HepG2 (cell line): ENCODE measurements at regions not wholly inside any gene's neighbourhood (a gene's known extent, or its start where the extent isn't known, plus 50 kb on each side); places are given as distances from the start of the nearest gene placed in this dataset.

Experiments used
- ATAC-seq: fragments of 200-7000 bp; cut with Tn5 transposase; 3 replicates; pipeline ENCODE4 v1.9.1; 2020; ENCODE audit warnings: mild to moderate bottlenecking, moderate library complexity
- BruUV-seq: library from RNA; stranded (reverse); fragments of 400-500 nt; replicated peaks from 2 replicates; lab custom pipeline; 2021; lab: Mats Ljungman, UMichigan
- CTCF ChIA-PET: fragments of 300-600 bp; formaldehyde crosslinking; extraction: SDS; loops from one replicate; lab custom pipeline; 2021; ENCODE audit warnings: low total read pairs, inconsistent platforms, low intra/inter-chr PET ratio; lab: Yijun Ruan, JAX
- POLR2A ChIA-PET: fragments of 350-600 bp; sonication (Branson Sonifier 250); formaldehyde crosslinking; loops from one replicate; lab custom pipeline; 2020; ENCODE audit warnings: antibody characterized with exemption, inconsistent platforms; lab: Yijun Ruan, JAX
- DNase-seq: peaks from one replicate; pipeline ENCODE4 v3.0.0-alpha.2; 2015; ENCODE audit warnings: low spot score
- FAIRE-seq: peaks from 3 replicates; lab custom pipeline; 2011; peaks lifted over from hg19 to GRCh38; lab: Jason Lieb, UNC
- H2AFZ ChIP-seq: one replicate; pipeline ENCODE4 v1.6.1; 2011; ENCODE audit warnings: low read length, inconsistent platforms
- H3K27ac ChIP-seq: fragments of 300-600 bp; 3 replicates; pipeline ENCODE4 v1.8.0; 2011; ENCODE audit warnings: mixed run types, mild to moderate bottlenecking, mixed read lengths, low read length, inconsistent platforms; ENCODE audit not compliant: insufficient read depth; ENCODE audit errors: extremely low read length
- H3K27me3 ChIP-seq, 2 experiments: fragments of 200-600 bp in 1 of 2; 2 replicates in 1 of 2; 3 replicates in 1 of 2; pipeline versions ENCODE4 v1.6.0 to v1.8.0; 2011; ENCODE audit warnings: low read length in 2 of 2, mild to moderate bottlenecking in 2 of 2, moderate library complexity in 2 of 2, inconsistent platforms in 1 of 2; ENCODE audit not compliant: insufficient read depth in 2 of 2, control insufficient read depth in 1 of 2
- H3K36me3 ChIP-seq, 2 experiments: fragments of 200-600 bp in 1 of 2; replicated peaks in 1 of 2; 2 replicates in 1 of 2; 3 replicates in 1 of 2; pipeline versions ENCODE4 v1.5.1 to v1.8.0; 2011; ENCODE audit warnings: low read length in 2 of 2, inconsistent platforms in 1 of 2; ENCODE audit not compliant: insufficient read depth in 2 of 2, control insufficient read depth in 1 of 2
- H3K4me1 ChIP-seq: 2 replicates; pipeline ENCODE4 v1.5.1; 2012; ENCODE audit warnings: low read length, inconsistent platforms; ENCODE audit not compliant: insufficient read depth
- H3K4me2 ChIP-seq: 2 replicates; pipeline ENCODE4 v1.6.0; 2011; ENCODE audit warnings: low read depth, low read length, inconsistent platforms
- H3K4me3 ChIP-seq, 3 experiments: fragments of 200-600 bp in 1 of 3; sonication (generic), shearing (Covaris generic) in 1 of 3; replicated peaks in 1 of 3; 2 replicates each; pipeline ENCODE4 v1.5.1; 2011 to 2016; ENCODE audit warnings: low read length in 3 of 3, inconsistent platforms in 2 of 3, low read depth in 2 of 3, mild to moderate bottlenecking in 2 of 3, control low read depth in 1 of 3, mixed read lengths in 1 of 3; ENCODE audit not compliant: insufficient read depth in 1 of 3
- H3K79me2 ChIP-seq: one replicate; pipeline ENCODE4 v1.6.1; 2011; ENCODE audit warnings: low read length, inconsistent platforms; ENCODE audit not compliant: insufficient read depth
- H3K9ac ChIP-seq: 2 replicates; pipeline ENCODE4 v1.6.0; 2011; ENCODE audit warnings: mild to moderate bottlenecking, low read depth, low read length, inconsistent platforms; ENCODE audit not compliant: insufficient read depth
- H3K9me3 ChIP-seq: 2 replicates; pipeline ENCODE4 v1.5.1; 2012; ENCODE audit warnings: mild to moderate bottlenecking, low read length
- H4K20me1 ChIP-seq: 2 replicates; pipeline ENCODE4 v1.6.0; 2011; ENCODE audit warnings: inconsistent platforms, mild to moderate bottlenecking, low read length, moderate library complexity; ENCODE audit not compliant: insufficient read depth
- ADNP ChIP-seq: sonication (generic); formaldehyde crosslinking; IDR thresholded peaks from 2 replicates; pipeline ENCODE4 v1.4.0; 2020; ENCODE audit warnings: missing genetic modification reagents
- ARID2 ChIP-seq: sonication (generic); formaldehyde crosslinking; IDR thresholded peaks from 2 replicates; pipeline ENCODE4 v1.8.1; 2022; ENCODE audit warnings: mild to moderate bottlenecking, missing genetic modification reagents, borderline replicate concordance
- CCDC6 ChIP-seq: sonication (generic); formaldehyde crosslinking; IDR thresholded peaks from 2 replicates; pipeline ENCODE4 v1.8.1; 2022; ENCODE audit warnings: mild to moderate bottlenecking, missing genetic modification reagents, moderate library complexity
- KLF6 ChIP-seq: IDR thresholded peaks from 2 replicates; pipeline ENCODE4 v1.8.0; 2016; ENCODE audit warnings: missing biosample characterization, missing genetic modification reagents
- MATR3 ChIP-seq: sonication (generic); formaldehyde crosslinking; IDR thresholded peaks from 2 replicates; pipeline ENCODE4 v1.4.0; 2020; ENCODE audit warnings: missing genetic modification reagents
- MNT ChIP-seq: fragments of 450-650 bp; IDR thresholded peaks from 2 replicates; pipeline ENCODE4 v1.6.1; 2016
- TBP ChIP-seq: sonication (generic); formaldehyde crosslinking; IDR thresholded peaks from 2 replicates; pipeline ENCODE4 v1.5.0; 2020; ENCODE audit warnings: missing genetic modification reagents
- XRCC5 ChIP-seq: fragments of 200-400 bp; formaldehyde crosslinking; optimal IDR thresholded peaks from 2 replicates; pipeline ENCODE3; 2017; ENCODE audit warnings: mild to moderate bottlenecking, low read length
- ZIK1 ChIP-seq: sonication (generic); formaldehyde crosslinking; IDR thresholded peaks from 2 replicates; pipeline ENCODE4 v1.5.0; 2020; ENCODE audit warnings: mild to moderate bottlenecking, low read depth, missing genetic modification reagents, borderline replicate concordance
- ZKSCAN8 ChIP-seq: IDR thresholded peaks from 2 replicates; pipeline ENCODE4 v1.6.1; 2016; ENCODE audit warnings: borderline replicate concordance, missing genetic modification reagents, missing compliant biosample characterization
- ZNF30 ChIP-seq: sonication (generic); formaldehyde crosslinking; IDR thresholded peaks from 2 replicates; pipeline ENCODE4 v1.5.0; 2020; ENCODE audit warnings: mild to moderate bottlenecking, missing genetic modification reagents
- ZNF724P ChIP-seq: sonication (generic); formaldehyde crosslinking; IDR thresholded peaks from 2 replicates; pipeline ENCODE4 v1.8.0; 2022; ENCODE audit warnings: missing genetic modification reagents, borderline replicate concordance
- WGBS: methylation state at CpG from one replicate; pipeline ENCODE4 v1.1.6; 2017; ENCODE audit warnings: low lambda C conversion rate; 5-methylcytosine and 5-hydroxymethylcytosine counted together
- in situ Hi-C: cut with HindIII; loops from 2 replicates; pipeline ENCODE4 v1.10.0; 2017; ENCODE audit warnings: low pct_unique_long_range_greater_than_20kb; ENCODE audit not compliant: extremely low pct_ligation_motif_present
- intact Hi-C: fragments of 100-400 bp; cut with micrococcal nuclease; formaldehyde crosslinking; loops from one replicate; pipeline ENCODE4 v1.10.0; 2022; ENCODE audit not compliant: unreplicated experiment
- TF ChIP-seq, protein P1 (sequence below): sonication (generic); formaldehyde crosslinking; IDR thresholded peaks from 2 replicates; pipeline ENCODE4 v1.4.0; 2020; ENCODE audit warnings: mild to moderate bottlenecking, missing genetic modification reagents
- TF ChIP-seq, protein P2 (sequence below): sonication (generic); formaldehyde crosslinking; IDR thresholded peaks from 2 replicates; pipeline ENCODE4 v1.5.1; 2020; ENCODE audit warnings: mild to moderate bottlenecking, missing genetic modification reagents, moderate library complexity
- TF ChIP-seq, protein P3 (sequence below): sonication (generic); formaldehyde crosslinking; IDR thresholded peaks from 2 replicates; pipeline ENCODE4 v1.8.0; 2022; ENCODE audit warnings: missing genetic modification reagents, mild to moderate bottlenecking, borderline replicate concordance

- Histone ChIP-seq H3K27me3 (no peaks in the 10 kb centered on the region), H3K9me3 (no peaks in the 10 kb centered on the region), H3K9ac (no peak overlapping the region), H3K36me3 (no peaks in the 10 kb centered on the region), H3K27ac (no peak overlapping the region), H3K4me3 (no peak overlapping the region), H3K4me2 (no peak overlapping the region), H3K4me1 (no peaks in the 10 kb centered on the region), H2AFZ (no peak overlapping the region), H3K79me2 (no peaks in the 10 kb centered on the region), H4K20me1 (no peaks in the 10 kb centered on the region)
- TF ChIP-seq ZNF724P (no peak), MNT (no peak), CCDC6 (CRISPR knock-in tag) (no peak), ZKSCAN8 (CRISPR knock-in tag) (no peak), ZNF30 (CRISPR knock-in tag) (no peak), ARID2 (CRISPR knock-in tag) (no peak), XRCC5 (no peak), ZIK1 (CRISPR knock-in tag) (no peak), ADNP (CRISPR knock-in tag) (no peak), MATR3 (no peak), KLF6 (CRISPR knock-in tag) (no peak), TBP (CRISPR knock-in tag) (no peak)
- TF ChIP-seq, protein P1, sequence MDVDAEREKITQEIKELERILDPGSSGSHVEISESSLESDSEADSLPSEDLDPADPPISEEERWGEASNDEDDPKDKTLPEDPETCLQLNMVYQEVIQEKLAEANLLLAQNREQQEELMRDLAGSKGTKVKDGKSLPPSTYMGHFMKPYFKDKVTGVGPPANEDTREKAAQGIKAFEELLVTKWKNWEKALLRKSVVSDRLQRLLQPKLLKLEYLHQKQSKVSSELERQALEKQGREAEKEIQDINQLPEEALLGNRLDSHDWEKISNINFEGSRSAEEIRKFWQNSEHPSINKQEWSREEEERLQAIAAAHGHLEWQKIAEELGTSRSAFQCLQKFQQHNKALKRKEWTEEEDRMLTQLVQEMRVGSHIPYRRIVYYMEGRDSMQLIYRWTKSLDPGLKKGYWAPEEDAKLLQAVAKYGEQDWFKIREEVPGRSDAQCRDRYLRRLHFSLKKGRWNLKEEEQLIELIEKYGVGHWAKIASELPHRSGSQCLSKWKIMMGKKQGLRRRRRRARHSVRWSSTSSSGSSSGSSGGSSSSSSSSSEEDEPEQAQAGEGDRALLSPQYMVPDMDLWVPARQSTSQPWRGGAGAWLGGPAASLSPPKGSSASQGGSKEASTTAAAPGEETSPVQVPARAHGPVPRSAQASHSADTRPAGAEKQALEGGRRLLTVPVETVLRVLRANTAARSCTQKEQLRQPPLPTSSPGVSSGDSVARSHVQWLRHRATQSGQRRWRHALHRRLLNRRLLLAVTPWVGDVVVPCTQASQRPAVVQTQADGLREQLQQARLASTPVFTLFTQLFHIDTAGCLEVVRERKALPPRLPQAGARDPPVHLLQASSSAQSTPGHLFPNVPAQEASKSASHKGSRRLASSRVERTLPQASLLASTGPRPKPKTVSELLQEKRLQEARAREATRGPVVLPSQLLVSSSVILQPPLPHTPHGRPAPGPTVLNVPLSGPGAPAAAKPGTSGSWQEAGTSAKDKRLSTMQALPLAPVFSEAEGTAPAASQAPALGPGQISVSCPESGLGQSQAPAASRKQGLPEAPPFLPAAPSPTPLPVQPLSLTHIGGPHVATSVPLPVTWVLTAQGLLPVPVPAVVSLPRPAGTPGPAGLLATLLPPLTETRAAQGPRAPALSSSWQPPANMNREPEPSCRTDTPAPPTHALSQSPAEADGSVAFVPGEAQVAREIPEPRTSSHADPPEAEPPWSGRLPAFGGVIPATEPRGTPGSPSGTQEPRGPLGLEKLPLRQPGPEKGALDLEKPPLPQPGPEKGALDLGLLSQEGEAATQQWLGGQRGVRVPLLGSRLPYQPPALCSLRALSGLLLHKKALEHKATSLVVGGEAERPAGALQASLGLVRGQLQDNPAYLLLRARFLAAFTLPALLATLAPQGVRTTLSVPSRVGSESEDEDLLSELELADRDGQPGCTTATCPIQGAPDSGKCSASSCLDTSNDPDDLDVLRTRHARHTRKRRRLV (CRISPR knock-in tag): no peak
- TF ChIP-seq, protein P2, sequence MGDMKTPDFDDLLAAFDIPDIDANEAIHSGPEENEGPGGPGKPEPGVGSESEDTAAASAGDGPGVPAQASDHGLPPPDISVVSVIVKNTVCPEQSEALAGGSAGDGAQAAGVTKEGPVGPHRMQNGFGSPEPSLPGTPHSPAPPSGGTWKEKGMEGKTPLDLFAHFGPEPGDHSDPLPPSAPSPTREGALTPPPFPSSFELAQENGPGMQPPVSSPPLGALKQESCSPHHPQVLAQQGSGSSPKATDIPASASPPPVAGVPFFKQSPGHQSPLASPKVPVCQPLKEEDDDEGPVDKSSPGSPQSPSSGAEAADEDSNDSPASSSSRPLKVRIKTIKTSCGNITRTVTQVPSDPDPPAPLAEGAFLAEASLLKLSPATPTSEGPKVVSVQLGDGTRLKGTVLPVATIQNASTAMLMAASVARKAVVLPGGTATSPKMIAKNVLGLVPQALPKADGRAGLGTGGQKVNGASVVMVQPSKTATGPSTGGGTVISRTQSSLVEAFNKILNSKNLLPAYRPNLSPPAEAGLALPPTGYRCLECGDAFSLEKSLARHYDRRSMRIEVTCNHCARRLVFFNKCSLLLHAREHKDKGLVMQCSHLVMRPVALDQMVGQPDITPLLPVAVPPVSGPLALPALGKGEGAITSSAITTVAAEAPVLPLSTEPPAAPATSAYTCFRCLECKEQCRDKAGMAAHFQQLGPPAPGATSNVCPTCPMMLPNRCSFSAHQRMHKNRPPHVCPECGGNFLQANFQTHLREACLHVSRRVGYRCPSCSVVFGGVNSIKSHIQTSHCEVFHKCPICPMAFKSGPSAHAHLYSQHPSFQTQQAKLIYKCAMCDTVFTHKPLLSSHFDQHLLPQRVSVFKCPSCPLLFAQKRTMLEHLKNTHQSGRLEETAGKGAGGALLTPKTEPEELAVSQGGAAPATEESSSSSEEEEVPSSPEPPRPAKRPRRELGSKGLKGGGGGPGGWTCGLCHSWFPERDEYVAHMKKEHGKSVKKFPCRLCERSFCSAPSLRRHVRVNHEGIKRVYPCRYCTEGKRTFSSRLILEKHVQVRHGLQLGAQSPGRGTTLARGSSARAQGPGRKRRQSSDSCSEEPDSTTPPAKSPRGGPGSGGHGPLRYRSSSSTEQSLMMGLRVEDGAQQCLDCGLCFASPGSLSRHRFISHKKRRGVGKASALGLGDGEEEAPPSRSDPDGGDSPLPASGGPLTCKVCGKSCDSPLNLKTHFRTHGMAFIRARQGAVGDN (CRISPR knock-in tag): no peak
- TF ChIP-seq, protein P3, sequence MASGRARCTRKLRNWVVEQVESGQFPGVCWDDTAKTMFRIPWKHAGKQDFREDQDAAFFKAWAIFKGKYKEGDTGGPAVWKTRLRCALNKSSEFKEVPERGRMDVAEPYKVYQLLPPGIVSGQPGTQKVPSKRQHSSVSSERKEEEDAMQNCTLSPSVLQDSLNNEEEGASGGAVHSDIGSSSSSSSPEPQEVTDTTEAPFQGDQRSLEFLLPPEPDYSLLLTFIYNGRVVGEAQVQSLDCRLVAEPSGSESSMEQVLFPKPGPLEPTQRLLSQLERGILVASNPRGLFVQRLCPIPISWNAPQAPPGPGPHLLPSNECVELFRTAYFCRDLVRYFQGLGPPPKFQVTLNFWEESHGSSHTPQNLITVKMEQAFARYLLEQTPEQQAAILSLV (CRISPR knock-in tag): no peak
- intact Hi-C loops: no loop called here
- BruUV-seq: no TSS peak
- WGBS: 0% methylated on average over 2 of the region's 2 CpGs
- ATAC-seq (no peak), DNase-seq (no peak), FAIRE-seq (no peak)
- in situ Hi-C loops: no loop called here
- POLR2A ChIA-PET: no interaction called here
- CTCF ChIA-PET: no interaction called here
Measured at GRCh38 chr2:16207611-16208010, 267.3 kb downstream of the MYCN start.
